Activated T-cell treated with anti-CD3 and anti-CD28 coated beads, Interleukin-2, amount 50 U/mL, for 72 hours (primary cell): ENCODE measurements at regions not wholly inside any gene's neighbourhood (a gene's known extent, or its start where the extent isn't known, plus 50 kb on each side); places are given as distances from the start of the nearest gene placed in this dataset.
"Not testable (repeated sequence)": the region's sequence is repeated elsewhere in the genome, so short reads cannot be mapped to it uniquely, and the experiment has no call there.

Experiments
- ATAC-seq, 2 donors: fragments of 150-1000 bp; cut with Tn5 transposase; replicated peaks in 1 of 2; 2 replicates each; pipeline ENCODE4 v1.10.0; 2021; ENCODE audit warnings: moderate library complexity in 2 of 2, mild to moderate bottlenecking in 1 of 2
- DNase-seq, 2 donors: peaks; one replicate each; pipeline ENCODE4 v3.0.0; 2021 to 2022; ENCODE audit warnings: mixed read lengths in 1 of 2
- H3K27ac Mint-ChIP-seq: one replicate; pipeline ENCODE4 v1.8.0; 2022; ENCODE audit warnings: mild to moderate bottlenecking, moderate library complexity, mixed read lengths
- H3K27me3 Mint-ChIP-seq: one replicate; pipeline ENCODE4 v1.8.0; 2022; ENCODE audit warnings: low read depth, mixed read lengths
- H3K36me3 Mint-ChIP-seq, 2 donors: one replicate each; pipeline ENCODE4 v1.8.0; 2022; ENCODE audit warnings: mixed read lengths in 2 of 2, mild to moderate bottlenecking in 1 of 2; ENCODE audit not compliant: insufficient read depth in 2 of 2
- H3K4me1 Mint-ChIP-seq: one replicate; pipeline ENCODE4 v1.8.0; 2022; ENCODE audit warnings: low read depth, mixed read lengths
- H3K4me3 Mint-ChIP-seq, 2 donors: one replicate each; pipeline ENCODE4 v1.8.0; 2022; ENCODE audit warnings: mild to moderate bottlenecking in 2 of 2, mixed read lengths in 2 of 2, moderate library complexity in 2 of 2
- H3K9me3 Mint-ChIP-seq, 2 donors: one replicate each; pipeline ENCODE4 v1.8.0; 2022; ENCODE audit warnings: mixed read lengths in 2 of 2

- H3K4me3 Mint-ChIP-seq, H3K27me3 Mint-ChIP-seq, H3K27ac Mint-ChIP-seq, ATAC-seq, H3K4me1 Mint-ChIP-seq, DNase-seq, H3K36me3 Mint-ChIP-seq, H3K9me3 Mint-ChIP-seq: not testable (repeated sequence)
These were observed 93.3 kb downstream of the ANKRD30BL start for GRCh38 chr2:132068407-132068806.

GRCh38 chr2:132065391-132065790 is 96.4 kb downstream of the ANKRD30BL start:
- DNase-seq, H3K4me1 Mint-ChIP-seq, H3K27ac Mint-ChIP-seq, H3K4me3 Mint-ChIP-seq, H3K9me3 Mint-ChIP-seq, H3K27me3 Mint-ChIP-seq, H3K36me3 Mint-ChIP-seq, ATAC-seq: not testable (repeated sequence)

GRCh38 chr2:132039609-132040236 is 122.0 kb downstream of the ANKRD30BL start:
- not testable (repeated sequence) for H3K27ac Mint-ChIP-seq, H3K4me1 Mint-ChIP-seq, ATAC-seq, DNase-seq, H3K36me3 Mint-ChIP-seq, H3K4me3 Mint-ChIP-seq, H3K9me3 Mint-ChIP-seq
- peaks cover 22% of the 10 kb centered on the region for H3K27me3 Mint-ChIP-seq

- not testable (repeated sequence) for DNase-seq, H3K36me3 Mint-ChIP-seq, H3K27ac Mint-ChIP-seq, H3K4me1 Mint-ChIP-seq, ATAC-seq, H3K9me3 Mint-ChIP-seq
- peaks cover 22% of the 10 kb centered on the region for H3K27me3 Mint-ChIP-seq
- H3K4me3 Mint-ChIP-seq, result peak overlapping the region; percentile 29 to 48
These were observed 122.9 kb downstream of the ANKRD30BL start for GRCh38 chr2:132038883-132039235.

GRCh38 chr2:132038179-132038882 is 123.4 kb downstream of the ANKRD30BL start:
- Mint-ChIP-seq H3K27me3 (peaks cover 22% of the 10 kb centered on the region), H3K27ac (no peak overlapping the region), H3K4me3 (peak overlapping the region; percentile 74 to 78), H3K36me3 (peaks cover 0 to 1% of the 10 kb centered on the region in 2 donors), H3K9me3 (peaks cover 0 to 1% of the 10 kb centered on the region in 2 donors), H3K4me1 (no peaks in the 10 kb centered on the region)
- ATAC-seq (no peak), DNase-seq (no peak)

- ATAC-seq (no peak), DNase-seq (peak in 1 of 2 donors; percentile 13)
- H3K9me3 Mint-ChIP-seq, result peaks cover 0 to 1% of the 10 kb centered on the region in 2 donors
- peaks cover 0 to 1% of the 10 kb centered on the region in 2 donors for H3K36me3 Mint-ChIP-seq
- peak overlapping the region; percentile 74 to 78 for H3K4me3 Mint-ChIP-seq
- peaks cover 22% of the 10 kb centered on the region for H3K27me3 Mint-ChIP-seq
- H3K27ac Mint-ChIP-seq, result no peak overlapping the region
- H3K4me1 Mint-ChIP-seq, result no peaks in the 10 kb centered on the region
These were observed 124.1 kb downstream of the ANKRD30BL start for GRCh38 chr2:132037527-132038178.

GRCh38 chr2:132034646-132035045 is 127.1 kb downstream of the ANKRD30BL start:
- Mint-ChIP-seq H3K36me3 (peaks cover 0 to 1% of the 10 kb centered on the region in 2 donors), H3K4me1 (no peaks in the 10 kb centered on the region), H3K9me3 (no peaks in the 10 kb centered on the region), H3K4me3 (no peak overlapping the region), H3K27ac (no peak overlapping the region), H3K27me3 (peaks cover 8% of the 10 kb centered on the region)
- DNase-seq (no peak), ATAC-seq (no peak)

GRCh38 chr2:132033949-132034348 is 127.8 kb downstream of the ANKRD30BL start:
- ATAC-seq (no peak), DNase-seq (no peak)
- Mint-ChIP-seq H3K4me1 (no peaks in the 10 kb centered on the region), H3K4me3 (no peak overlapping the region), H3K27ac (no peak overlapping the region), H3K9me3 (no peaks in the 10 kb centered on the region), H3K36me3 (peaks cover 0 to 1% of the 10 kb centered on the region in 2 donors), H3K27me3 (peaks cover 4% of the 10 kb centered on the region)

- no peaks in the 10 kb centered on the region for H3K9me3 Mint-ChIP-seq
- DNase-seq, result no peak
- no peaks in the 10 kb centered on the region for H3K36me3 Mint-ChIP-seq
- H3K27me3 Mint-ChIP-seq, result no peaks in the 10 kb centered on the region
- no peak for ATAC-seq
- no peaks in the 10 kb centered on the region for H3K4me1 Mint-ChIP-seq
- H3K27ac Mint-ChIP-seq, result no peak overlapping the region
- no peak overlapping the region for H3K4me3 Mint-ChIP-seq
These were observed 128.4 kb downstream of the ANKRD30BL start for GRCh38 chr2:132033365-132033764.

GRCh38 chr2:132012046-132012445 is 149.7 kb downstream of the ANKRD30BL start:
- H3K4me3 Mint-ChIP-seq, H3K27ac Mint-ChIP-seq, H3K4me1 Mint-ChIP-seq, DNase-seq, H3K9me3 Mint-ChIP-seq, ATAC-seq, H3K36me3 Mint-ChIP-seq: not testable (repeated sequence)
- H3K27me3 Mint-ChIP-seq, result peaks cover 42% of the 10 kb centered on the region

- peaks cover 1 to 6% of the 10 kb centered on the region in 2 donors for H3K36me3 Mint-ChIP-seq
- H3K27me3 Mint-ChIP-seq, result peaks cover 52% of the 10 kb centered on the region
- H3K4me1 Mint-ChIP-seq, result no peaks in the 10 kb centered on the region
- peak in 1 of 2 donors; percentile 0 for DNase-seq
- ATAC-seq, result no peak
- peaks cover 0 to 2% of the 10 kb centered on the region in 2 donors for H3K9me3 Mint-ChIP-seq
- no peak overlapping the region for H3K4me3 Mint-ChIP-seq
- H3K27ac Mint-ChIP-seq, result no peak overlapping the region
These were observed 151.8 kb downstream of the ANKRD30BL start for GRCh38 chr2:132009874-132010521.

- Mint-ChIP-seq H3K4me3 (no peak overlapping the region), H3K36me3 (peaks cover 1 to 6% of the 10 kb centered on the region in 2 donors), H3K27me3 (peaks cover 52% of the 10 kb centered on the region), H3K27ac (no peak overlapping the region), H3K9me3 (peaks cover 0 to 2% of the 10 kb centered on the region in 2 donors), H3K4me1 (no peaks in the 10 kb centered on the region)
- DNase-seq, result no peak
- ATAC-seq, result no peak
These were observed 152.4 kb downstream of the ANKRD30BL start for GRCh38 chr2:132009177-132009873.
